NCI-H2029 (cell line): ENCODE measurements at regions not wholly inside any gene's neighbourhood (a gene's known extent, or its start where the extent isn't known, plus 50 kb on each side); places are given as distances from the start of the nearest gene placed in this dataset.
"Not testable (repeated sequence)": the region's sequence is repeated elsewhere in the genome, so short reads cannot be mapped to it uniquely, and the experiment has no call there.

ENCODE experiments used
- DNase-seq: peaks from one replicate; lab custom pipeline; 2025; lab: John Stamatoyannopoulos, UW

DNA sequence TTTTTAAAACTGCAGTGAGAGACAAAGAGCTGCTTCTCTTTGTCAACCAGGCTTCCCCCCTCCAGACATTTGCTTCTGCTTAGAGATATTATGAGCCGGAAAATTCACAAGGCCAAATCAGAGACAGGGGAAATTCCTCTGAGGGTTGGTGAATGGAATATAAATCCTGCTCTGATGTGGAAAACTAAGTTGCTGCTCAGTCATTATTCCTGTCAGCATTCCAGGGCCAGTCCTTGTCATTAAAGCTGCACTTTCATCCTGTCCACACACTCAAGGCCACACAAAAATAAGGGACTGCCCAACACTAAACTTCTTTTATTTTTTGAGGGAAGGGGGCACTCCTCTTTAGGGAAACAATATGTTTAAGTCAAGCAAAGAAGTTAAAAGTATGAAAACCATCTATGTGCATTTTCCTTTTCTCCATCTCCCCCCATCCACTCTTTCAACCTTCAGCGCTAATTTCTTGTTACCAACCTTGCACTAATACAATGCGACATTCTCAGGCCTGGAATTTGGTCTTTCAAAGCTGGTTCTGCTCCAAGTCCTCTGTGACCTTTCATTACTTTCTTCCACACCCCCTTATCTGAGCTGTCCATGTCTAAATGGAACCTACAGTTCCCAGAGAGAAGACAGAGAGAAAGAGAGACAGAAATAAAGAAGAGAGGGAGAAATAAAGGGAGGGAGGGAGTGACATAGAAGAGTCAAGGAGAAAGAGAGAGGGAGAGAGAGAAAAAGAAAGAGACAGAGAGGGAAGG is 118.9 kb upstream of the S1PR3 start:
- no peak for DNase-seq

DNA sequence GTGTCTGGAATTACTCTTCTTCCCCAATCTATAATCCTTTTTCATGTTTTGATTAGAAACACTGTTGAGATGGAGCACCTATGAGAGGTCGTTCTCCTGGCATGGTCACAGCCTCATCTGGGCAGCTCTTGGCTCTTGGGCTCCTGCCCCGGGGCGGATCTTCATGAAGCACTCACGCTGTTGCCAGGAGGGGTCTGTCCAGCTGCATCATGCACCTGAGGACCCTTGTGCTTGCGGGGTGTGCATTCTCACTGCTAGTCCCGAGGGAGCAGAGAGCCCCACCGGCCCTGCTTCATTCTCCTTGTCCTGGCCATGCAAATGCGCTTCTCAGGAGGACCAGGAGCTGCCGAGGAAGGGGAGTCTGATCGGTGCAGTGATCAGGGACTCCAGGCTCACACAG is 117.6 kb upstream of the S1PR3 start:
- no peak for DNase-seq

DNA sequence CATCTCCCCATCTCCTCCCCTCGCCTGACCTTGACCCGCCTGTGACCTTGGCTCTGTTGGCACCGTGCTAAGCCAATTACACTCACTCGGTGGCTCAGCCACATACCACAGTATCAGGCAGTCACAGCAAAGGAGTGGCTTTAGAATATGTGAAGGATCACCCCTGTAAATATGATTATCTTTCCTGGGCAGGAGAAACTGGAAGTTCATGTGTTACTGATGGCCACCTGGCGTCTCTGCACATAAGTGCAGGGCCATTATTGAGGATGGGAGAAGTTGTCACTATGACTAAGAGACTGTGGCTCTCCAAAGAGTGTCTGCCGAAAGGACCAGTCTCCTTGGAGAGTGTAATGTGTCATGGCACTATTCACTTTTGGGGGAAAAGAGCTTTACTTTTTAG is 116.9 kb upstream of the S1PR3 start:
- no peak for DNase-seq

DNA sequence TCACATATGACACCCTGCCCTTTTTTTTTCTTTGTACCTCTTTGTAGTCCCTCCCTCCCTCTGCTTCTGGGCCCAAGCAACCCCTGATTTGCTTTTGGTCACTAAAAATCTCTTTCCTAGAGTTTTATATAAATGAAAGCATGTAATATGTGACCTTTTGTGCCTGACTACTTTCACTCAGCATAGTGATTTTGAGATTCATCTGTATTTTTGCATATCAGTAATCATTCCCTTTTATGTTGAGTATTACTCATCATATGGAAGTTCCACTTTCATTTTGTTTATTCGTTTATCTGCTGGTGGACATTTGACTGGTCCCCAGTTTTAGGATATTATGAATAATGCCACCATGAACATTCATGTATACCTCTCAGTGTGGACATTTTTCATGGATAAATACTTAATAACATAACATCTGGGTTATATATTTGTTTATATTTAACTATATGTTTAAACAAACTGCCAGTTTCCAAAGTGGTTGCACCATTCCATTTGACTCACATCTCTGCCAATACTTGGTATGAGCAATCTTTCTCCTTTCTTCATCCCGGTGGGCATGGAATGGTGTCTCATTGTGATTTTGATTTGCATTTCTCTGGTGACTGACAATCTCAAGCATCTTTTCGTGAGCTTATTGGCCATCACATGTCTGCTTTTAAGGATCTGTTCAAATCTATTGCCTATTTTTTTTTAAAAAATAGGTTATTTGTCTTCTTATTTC is 115.7 kb upstream of the S1PR3 start:
- DNase-seq, result no peak

DNA sequence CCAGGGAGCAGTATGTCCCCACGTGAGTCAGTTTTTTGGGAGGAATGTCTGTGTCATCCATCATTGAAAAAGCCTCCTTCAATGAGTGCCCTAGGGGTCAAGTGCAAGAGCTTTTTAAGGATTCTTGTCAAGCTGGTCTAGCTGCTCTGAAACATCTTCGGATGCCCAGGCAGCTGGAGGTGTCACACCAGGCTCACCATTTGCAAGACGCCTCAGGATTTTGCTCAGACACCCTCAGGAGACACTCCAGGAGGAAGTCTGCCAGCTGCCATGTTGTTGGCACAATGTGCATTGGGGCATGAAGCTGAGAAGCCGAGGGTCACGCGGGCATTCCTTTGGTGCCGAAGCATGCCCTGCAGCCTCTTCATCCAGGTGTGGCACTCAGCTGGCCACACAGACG is 111.1 kb upstream of the S1PR3 start:
- DNase-seq, result no peak

DNA sequence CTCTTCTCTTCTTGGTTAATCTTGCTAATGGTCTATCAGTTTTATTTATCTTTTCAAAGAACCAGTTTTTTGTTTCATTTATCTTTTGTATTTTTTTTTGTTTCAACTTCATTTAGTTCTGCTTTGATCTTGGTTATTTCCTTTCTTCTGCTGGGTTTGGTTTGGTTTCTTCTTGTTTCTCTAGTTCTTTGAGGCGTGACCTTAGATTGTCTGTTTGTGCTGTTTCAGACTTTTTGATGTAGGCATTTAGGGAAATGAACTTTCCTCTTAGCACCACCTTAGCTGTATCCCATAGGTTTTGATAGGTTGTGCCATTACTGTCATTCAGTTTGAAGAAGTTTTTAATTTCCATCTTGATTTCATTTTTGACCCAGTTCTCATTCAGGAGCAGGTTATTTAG is 107.0 kb upstream of the S1PR3 start:
- DNase-seq, result not testable (repeated sequence)

DNA sequence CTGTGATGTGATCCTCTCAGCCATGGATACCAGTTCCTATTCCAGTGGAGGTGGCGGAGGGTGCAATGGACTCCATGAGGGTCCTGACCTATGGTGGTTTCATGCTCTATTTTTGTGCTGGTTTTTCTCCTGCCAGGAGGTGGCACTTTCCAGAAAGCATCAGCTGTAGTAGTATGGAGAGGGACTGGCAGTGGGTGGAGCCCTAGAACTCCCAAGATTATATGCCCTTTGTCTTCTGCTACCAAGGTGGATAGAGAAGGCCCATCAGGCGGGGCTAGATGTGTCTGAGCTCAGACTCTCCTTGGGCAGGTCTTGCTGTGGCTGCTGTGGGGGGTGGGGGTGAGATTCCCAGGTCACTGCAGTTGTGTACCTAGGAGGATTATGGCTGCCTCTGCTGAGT is 104.5 kb upstream of the S1PR3 start:
- DNase-seq, result not testable (repeated sequence)

DNA sequence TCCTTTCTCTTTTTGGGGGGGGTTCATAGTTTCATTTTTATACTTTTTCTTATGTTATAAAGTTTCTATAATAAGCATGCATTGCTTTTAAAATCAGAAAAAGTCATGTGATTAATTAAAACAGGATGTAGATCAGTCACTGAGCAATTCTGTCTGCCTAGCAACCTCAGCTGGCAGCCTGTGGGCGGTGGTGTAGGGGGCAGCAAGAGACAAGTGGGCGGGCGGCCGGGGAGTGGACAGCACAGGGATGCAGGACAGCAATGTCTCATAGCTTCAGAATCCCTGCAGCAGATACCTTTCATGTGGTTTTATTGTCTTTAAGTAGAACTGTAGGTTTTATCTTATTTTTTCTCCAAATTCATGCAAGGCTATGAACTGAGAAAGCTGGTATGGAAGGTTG is 101.9 kb upstream of the S1PR3 start:
- DNase-seq, result no peak

DNA sequence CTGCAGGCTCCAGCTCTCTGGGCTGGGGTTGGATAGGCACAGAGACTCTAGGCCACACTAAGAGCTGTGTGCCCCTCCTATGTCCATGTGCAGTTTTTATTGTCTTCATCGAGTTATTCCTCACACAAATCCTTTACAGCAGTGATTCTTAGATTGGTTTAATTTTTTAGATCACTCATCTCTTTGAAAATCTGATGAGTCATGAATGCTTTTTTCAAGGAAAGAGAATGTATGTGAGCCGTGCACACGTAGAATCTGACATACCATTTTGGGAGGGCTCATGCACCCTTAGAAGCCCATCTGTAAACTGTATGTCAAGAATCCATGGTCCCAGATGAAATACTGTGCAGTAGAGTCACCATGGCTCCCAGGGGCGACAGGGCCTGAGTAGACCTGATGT is 100.7 kb upstream of the S1PR3 start:
- no peak for DNase-seq

DNA sequence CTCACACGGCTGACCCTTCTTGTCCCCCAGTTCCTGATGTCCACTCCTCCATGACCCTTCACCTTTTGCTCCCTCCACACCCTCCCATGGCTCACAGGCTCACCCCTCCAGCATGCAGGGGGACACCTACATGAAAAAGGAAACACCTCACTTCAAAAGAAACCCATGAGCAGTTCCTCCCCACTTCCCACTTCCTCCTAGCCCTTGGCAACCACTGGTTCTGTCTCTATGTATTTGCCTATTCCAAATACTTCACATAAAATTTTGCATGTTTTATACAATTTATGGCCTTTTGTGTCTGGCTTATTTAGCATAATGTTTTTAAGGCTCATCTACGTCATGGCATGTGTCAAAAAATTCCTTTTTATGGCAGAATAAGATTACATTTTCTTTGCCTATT is 100.2 kb upstream of the S1PR3 start:
- no peak for DNase-seq

DNA sequence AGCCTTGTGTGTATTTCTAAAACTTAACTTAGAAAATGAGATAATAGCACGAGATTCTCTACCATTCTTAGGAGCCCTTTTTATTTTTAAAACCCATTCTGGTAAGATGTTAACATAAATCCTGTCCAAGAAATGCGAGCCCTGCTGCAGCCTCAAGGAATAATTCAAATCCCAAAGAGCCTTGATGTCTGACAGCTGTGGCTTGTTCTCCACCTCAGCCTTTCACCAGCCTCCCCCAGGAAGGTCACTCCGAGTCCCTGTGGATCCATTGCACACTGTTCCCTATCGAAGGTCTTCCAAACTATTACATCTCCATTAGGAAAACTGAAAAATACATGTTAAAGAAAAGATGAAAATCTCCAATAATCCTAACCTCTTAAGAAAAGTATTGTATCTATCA is 98.5 kb upstream of the S1PR3 start:
- DNase-seq, result no peak

DNA sequence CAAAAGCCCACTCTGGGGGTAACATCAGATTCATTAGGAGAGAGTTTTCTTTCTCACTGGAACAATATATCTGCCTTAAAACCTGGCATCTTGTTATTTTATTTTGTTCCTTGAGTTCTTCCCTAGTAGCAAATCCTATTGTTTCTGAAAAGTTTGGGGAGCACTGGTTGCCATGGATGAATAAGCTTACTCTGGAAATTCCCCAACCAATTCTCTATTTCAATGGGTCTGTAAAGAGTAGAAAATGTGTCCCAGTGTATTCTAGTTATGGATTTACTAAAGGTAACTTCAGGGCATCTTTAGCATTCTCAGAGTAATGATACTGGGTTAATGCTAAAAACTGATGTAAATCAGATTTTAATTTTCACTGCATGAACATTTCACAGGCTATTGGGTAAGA is 94.2 kb upstream of the S1PR3 start:
- no peak for DNase-seq

DNA sequence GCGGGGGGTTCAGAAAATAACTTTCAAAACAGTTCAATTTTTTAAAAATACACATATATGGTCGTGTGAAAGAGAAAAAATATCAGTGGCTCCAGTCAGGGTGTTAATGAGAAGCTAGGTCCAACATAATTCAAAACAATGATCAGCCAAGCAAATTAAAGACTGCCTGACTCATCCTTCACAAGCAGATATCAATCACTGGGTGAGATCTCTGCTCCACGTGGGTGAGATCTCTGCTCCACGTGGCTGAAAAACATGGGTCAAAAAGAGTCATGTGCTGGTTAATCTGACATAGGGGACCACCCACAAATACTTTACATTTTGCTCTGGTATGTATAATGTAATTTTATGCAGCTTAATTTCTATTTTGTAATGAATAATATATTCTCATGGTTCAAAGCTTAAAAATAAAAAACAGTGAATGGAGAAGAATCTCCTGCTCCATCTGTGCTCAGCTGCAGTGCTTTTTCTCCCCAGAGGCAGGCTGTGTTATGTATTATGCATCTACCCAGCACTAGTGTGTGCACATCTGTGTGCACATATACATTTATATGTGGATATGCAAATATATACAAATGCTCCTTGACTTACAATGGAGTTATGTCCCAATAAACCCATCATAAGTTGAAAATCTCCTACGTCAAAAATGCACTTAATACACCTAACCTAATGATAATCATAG is 93.1 kb upstream of the S1PR3 start:
- DNase-seq, result no peak

DNA sequence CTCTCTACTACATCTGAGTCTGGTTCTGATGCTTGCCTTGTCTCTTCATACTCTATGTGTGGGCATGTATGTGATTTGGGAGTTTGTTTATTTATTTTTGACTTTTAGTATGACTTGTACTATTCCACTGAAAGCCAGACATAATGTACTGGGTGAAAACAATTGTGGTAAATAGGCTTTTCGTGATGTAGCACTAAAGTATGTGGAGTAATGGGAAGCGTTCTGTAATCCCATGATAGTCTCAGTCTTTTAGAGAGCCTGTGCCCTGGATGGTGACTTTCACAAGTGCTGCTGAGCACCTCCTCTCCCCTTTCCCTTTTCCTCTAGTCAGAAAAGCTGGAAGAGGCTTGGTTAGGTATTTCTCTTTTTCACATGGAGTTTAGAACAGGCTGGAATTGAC is 85.8 kb upstream of the S1PR3 start:
- no peak for DNase-seq

DNA sequence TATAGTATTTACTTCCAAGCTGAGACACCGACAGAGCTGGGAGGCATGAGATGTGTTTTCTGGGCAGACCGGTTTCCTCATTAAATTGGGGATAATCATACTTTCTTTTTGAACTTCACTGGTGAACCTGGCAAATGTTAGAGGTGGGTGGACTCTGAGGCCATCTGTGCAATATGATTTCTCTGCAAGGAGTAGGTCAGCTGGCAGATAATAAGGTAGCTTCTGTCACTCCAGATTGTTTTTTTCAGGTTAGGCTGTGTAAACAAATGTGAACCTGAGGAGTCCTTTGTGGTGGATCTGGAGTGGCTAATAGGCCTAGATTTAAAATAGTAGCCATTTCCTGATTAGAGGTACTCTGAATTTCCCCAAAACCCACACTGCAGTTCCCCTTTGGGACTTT is 75.4 kb upstream of the S1PR3 start:
- peak; percentile 39 for DNase-seq

DNA sequence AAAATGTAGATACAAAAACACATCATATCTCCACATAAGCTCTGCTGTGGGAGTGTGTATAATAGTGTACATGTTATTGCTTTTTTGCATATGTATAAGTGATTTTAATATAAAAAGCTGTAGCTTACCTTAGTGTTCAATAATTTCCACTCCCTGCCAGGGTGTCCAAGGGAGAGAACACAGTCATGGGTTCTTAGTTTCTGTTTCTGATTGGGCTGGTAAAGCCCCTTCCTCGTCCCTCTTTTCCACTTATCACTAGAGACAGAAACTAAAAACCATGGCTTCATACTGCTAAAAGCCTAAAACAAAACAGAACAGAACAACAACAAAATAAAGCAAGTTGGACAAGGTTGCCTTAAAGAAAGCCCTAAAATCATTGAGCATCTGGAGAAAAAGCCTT is 74.4 kb upstream of the S1PR3 start:
- DNase-seq, result no peak

DNA sequence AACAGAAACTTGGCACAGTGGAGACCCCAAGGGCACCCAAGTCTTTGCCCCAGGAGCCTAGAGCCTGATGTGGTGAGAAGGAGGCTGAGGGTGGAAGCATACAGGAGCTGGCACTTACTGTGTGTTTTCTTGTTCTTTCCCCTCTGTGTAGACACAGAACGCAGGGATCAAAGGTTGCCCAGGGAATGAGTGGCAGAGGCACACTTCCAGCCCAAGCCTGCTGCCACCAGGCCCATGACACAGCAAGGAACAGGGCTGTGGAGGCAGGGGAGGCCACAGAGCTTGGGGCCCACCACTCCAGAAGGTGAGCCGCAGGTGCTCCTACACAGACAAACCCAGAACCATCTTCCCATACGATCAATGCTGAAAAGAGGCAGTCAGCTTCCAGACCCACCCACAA is 73.9 kb upstream of the S1PR3 start:
- DNase-seq, result no peak

DNA sequence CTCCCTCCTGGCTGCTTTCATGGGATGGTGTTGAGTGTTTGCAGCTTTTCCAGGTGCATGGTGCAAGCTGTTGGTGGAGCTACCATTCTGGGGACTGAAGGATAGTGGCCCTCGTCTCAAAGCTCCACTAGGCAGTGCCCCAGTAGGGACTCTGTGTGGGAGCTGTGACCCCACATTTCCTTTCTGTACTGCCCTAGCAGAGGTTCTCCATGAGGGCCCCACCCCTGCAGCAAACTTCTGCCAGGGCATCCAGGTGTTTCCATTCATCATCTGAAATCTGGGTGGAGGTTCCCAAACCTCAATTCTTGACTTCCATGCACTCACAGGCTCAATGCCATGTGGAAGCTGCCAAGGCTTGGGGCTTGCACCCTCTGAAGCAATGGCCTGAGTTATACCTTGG is 72.7 kb upstream of the S1PR3 start:
- DNase-seq, result not testable (repeated sequence)

DNA sequence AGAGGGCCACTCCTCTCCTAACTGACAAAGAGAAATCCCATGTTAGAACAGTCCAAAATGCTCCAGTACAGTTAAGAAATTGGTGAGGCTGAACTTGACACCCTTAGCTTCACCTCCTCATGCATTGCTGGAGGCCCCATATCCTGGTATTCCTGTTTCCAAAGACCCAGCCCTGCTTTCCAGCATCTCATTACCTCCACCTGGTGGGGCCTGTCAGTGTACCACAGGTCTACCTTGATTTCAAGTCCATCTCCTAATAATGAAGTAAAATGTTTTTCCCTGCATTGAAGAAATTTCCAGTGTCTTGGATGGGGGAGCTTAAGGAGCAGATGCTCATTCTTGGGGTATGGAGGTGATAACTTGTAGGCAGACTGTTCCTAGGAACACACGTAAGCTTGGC is 70.6 kb upstream of the S1PR3 start:
- DNase-seq, result no peak

DNA sequence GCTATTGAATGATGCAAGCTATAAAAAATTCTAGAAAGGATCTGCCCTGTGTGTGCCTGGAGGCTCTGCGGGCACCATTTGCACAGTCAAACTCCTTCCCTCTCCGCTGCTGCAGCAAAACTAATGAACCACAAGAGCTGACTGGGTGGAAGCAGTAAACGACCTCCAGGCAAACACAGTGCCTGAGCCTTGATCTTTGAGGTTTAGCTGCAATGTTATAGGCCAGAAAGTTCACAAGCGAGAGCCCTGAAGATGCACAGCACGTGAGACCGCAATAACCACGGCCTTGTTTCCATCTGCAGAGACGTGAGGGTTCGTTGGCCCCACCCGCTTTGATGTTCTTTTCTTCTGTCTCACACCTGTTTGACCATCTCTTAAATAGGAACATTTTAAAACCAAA is 69.2 kb upstream of the S1PR3 start:
- no peak for DNase-seq

DNA sequence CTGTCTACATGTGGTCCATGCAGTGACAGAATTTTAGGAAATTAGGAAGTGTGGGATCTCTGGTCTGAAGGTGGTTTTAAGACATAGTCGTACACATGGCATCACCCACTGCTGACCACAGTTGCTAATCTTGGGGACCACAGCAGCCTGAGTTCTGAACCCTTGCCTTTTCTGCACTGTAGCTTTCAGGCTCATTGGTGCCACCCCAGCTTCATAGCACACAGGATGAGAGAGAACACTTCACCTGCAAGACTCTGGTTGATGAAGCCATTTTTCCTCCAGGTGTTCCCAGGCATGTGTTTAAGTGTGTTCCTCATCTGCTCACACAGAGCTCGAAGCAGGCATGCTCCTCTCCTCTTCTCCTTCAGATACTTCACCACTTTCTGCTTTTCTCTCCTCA is 68.2 kb upstream of the S1PR3 start:
- no peak for DNase-seq

DNA sequence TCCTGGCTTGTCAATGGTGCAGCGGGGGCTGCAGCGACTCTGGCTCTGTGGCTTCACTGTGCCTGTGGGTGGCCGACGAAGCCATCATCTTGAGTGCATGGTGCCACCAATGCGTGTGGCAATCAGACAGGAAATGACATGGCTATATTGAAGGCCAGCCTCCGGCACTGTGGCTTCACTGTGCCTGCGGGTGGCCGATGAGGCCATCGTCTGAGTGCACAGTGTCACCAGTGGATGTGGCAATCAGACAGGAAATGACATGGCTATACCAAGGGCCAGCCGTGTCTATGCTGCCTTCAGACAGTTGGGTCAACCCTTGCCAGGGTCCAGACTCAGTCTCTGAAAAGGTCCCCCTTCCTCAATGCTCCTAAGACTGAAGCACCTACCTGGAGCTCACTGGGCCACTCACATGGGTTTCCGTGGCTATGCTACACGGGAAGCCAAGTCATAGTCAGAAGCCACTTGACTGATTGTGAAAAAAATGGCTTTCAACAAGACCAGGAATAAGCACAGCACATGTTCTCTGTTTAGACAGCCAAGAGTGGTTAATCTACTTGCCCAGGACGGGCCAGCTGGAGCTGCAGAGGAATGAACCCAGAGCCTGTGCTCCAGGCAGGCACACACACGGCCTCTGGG is 67.5 kb upstream of the S1PR3 start:
- DNase-seq, result no peak

DNA sequence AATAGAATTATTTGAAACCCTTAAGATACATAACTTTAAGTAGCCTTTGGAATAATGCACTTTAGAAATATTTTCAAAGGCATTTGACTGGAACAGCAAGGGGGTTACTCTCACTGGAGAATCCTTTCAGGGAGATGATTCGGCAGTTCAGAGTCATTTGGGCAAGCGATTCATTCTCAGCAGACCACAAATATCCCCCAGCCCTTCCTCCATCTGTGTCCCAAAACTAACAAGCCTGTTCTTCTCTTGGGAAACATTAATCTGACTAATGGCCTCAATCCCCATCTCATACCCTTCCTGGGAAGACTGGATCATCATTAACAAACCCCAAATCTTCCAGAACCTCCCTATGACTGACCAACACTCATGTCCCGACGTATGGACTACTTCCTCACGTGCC is 65.8 kb upstream of the S1PR3 start:
- DNase-seq, result no peak
